Bronchial epithelial cell (primary cell): ENCODE measurements at regions not wholly inside any gene's neighbourhood (a gene's known extent, or its start where the extent isn't known, plus 50 kb on each side); places are given as distances from the start of the nearest gene placed in this dataset.

Experiments
- DNase-seq: peaks from one replicate; pipeline ENCODE4 v3.0.0-alpha.2; 2010; ENCODE audit warnings: low read depth
- FAIRE-seq: peaks from 2 replicates; lab custom pipeline; 2011; peaks lifted over from hg19 to GRCh38; lab: Jason Lieb, UNC
- H3K27me3 ChIP-seq: 2 replicates; pipeline ENCODE4 v1.5.1; 2011; ENCODE audit warnings: low read length; ENCODE audit not compliant: control insufficient read depth, insufficient read depth
- H3K36me3 ChIP-seq: 2 replicates; pipeline ENCODE4 v1.5.1; 2011; ENCODE audit warnings: low read length; ENCODE audit not compliant: control insufficient read depth, insufficient read depth
- H3K4me3 ChIP-seq: 2 replicates; pipeline ENCODE4 v1.5.1; 2011; ENCODE audit warnings: mild to moderate bottlenecking, low read depth, low read length, control low read depth
- TF ChIP-seq, protein P1 (sequence below): IDR thresholded peaks from 2 replicates; pipeline ENCODE4 v1.5.1; 2011; ENCODE audit warnings: mild to moderate bottlenecking, moderate library complexity, low read length, control low read depth, inconsistent platforms; ENCODE audit not compliant: insufficient read depth, severe bottlenecking

DNA sequence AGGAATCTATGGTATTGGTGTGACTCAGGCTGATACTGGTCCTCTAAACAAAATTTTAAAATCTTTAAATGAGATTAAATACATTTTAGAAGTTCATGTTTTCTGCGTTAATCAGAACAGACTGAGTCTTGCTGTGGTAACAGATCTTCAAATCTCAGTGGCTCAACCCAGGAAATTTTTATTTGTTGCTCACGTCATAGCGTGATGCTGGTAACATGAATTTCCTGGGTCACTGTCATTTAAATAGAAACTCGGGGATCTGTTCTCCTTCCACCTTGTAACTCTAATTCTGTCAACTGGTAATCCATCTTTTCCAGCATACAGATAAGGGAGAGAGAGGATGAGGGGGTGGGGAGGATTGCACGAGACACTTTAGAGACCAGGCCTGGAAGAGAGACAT is 90.0 kb downstream of the CDC42EP3 start:
- H3K4me3 ChIP-seq: no peak overlapping the region
- H3K36me3 ChIP-seq: no peaks in the 10 kb centered on the region
- DNase-seq (no peak), FAIRE-seq (no peak)
- TF ChIP-seq, protein P1, sequence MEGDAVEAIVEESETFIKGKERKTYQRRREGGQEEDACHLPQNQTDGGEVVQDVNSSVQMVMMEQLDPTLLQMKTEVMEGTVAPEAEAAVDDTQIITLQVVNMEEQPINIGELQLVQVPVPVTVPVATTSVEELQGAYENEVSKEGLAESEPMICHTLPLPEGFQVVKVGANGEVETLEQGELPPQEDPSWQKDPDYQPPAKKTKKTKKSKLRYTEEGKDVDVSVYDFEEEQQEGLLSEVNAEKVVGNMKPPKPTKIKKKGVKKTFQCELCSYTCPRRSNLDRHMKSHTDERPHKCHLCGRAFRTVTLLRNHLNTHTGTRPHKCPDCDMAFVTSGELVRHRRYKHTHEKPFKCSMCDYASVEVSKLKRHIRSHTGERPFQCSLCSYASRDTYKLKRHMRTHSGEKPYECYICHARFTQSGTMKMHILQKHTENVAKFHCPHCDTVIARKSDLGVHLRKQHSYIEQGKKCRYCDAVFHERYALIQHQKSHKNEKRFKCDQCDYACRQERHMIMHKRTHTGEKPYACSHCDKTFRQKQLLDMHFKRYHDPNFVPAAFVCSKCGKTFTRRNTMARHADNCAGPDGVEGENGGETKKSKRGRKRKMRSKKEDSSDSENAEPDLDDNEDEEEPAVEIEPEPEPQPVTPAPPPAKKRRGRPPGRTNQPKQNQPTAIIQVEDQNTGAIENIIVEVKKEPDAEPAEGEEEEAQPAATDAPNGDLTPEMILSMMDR: no peak
- no peaks in the 10 kb centered on the region for H3K27me3 ChIP-seq

DNA sequence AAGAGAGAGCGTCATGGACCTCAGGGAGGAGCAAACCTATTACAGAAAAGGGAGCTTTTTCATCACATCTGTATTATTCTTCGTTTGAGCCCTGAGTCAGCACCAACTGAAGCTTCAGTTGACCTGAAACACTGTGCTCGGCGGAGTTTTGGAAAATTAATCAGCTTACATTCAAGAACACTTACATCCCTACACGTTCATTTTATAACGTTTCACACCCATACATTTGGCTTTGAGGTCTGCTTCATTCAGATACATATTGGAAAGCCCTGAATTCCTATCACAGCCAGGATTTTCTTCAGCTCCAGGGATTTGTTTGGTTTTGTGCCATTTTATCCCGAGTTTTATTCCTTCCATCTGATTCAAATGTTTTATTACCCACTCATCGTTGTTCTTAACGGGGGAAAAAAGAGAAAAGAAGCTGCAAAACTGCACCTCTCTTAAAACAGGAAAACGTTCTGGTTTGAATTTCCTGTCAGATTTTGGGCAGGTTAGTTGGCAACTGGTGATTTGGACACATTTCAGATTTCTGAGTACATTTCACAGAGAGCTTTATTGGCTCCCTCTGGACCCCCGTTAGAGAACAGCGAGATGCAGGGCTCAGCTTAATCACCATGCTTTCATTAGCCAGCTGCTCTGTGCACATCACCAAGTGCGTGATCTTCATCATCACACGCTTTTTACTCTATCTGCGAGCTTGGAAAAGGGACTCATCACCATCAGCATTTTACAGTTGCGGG is 88.8 kb downstream of the CDC42EP3 start:
- Histone ChIP-seq H3K36me3 (no peaks in the 10 kb centered on the region), H3K4me3 (no peak overlapping the region), H3K27me3 (no peaks in the 10 kb centered on the region)
- DNase-seq (no peak), FAIRE-seq (no peak)
- TF ChIP-seq, protein P1: no peak

DNA sequence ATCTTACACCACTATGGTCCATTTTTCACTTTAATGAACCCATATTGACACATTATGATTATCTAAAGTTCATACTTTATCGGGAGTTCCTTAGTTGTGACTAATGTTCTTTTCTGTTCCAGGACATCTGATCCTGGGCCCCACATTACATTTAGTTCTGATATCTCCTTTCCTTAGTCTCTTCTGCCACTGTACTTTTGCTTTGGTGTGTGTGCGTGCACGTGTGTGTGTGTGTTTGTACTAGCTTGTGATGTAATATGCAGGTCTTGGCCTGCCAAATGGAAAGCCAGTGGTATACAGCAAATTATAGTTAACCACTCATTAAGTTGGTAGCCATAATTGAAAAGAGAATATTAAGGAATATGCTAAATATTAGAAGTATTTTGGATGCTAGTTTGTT is 88.0 kb downstream of the CDC42EP3 start:
- no peak for FAIRE-seq
- DNase-seq: peak; percentile 58
- TF ChIP-seq, protein P1: no peak
- Histone ChIP-seq H3K27me3 (no peaks in the 10 kb centered on the region), H3K36me3 (no peaks in the 10 kb centered on the region), H3K4me3 (no peak overlapping the region)

- H3K36me3 ChIP-seq: no peaks in the 10 kb centered on the region
- no peaks in the 10 kb centered on the region for H3K27me3 ChIP-seq
- no peak for FAIRE-seq
- H3K4me3 ChIP-seq: no peak overlapping the region
- peak; percentile 70 for DNase-seq
- TF ChIP-seq, protein P1: no peak
Observed at GRCh38 chr2:37583867-37584266, 87.6 kb downstream of the CDC42EP3 start.

DNA sequence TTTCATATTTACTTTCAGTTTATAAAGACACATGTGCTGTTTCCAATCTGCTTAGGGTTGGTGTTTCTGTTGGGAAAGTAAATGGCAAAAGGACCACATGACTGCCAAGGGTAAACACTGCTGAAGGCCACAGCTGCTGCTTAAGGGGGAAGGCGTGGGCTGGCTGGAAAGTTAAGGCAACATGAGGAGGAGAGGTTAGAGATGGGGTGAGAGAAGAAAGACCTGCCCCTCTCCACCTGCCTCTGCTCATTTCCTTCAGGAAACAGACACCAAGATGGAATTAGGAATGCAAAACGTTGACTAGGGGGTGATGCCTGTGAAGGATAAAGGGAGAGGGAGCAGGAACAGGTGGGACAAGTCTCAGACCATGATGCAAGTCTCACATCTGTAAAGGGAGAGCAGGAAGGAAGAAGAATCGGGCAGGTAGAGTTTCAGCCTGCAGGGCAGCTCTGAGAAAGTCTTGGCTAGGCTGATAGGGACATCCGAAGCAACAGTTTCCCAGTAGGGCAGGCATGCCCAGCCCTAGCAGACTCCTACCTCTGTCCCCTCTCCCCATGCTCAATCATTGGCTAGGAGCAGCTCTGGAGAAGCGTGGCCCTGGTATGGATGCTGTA is 86.0 kb downstream of the CDC42EP3 start:
- Histone ChIP-seq H3K4me3 (no peak overlapping the region), H3K27me3 (no peaks in the 10 kb centered on the region), H3K36me3 (no peaks in the 10 kb centered on the region)
- TF ChIP-seq, protein P1: no peak
- peak; percentile 35 for DNase-seq
- FAIRE-seq: no peak
